Karpas-422 (cell line): ENCODE measurements at regions not wholly inside any gene's neighbourhood (a gene's known extent, or its start where the extent isn't known, plus 50 kb on each side); places are given as distances from the start of the nearest gene placed in this dataset.
A peak's percentile ranks its signal among the peaks of the same experiment; 100 is the strongest.

ENCODE experiments used
- DNase-seq: peaks from one replicate; pipeline ENCODE4 v3.0.0-alpha.2; 2015
- H2AFZ ChIP-seq: fragments of 200-600 bp; sonication (generic); 2 replicates; pipeline ENCODE4 v1.6.1; 2014; ENCODE audit warnings: antibody characterized with exemption, low read length, mixed read lengths
- H3K27ac ChIP-seq: fragments of 200-600 bp; sonication (generic); 2 replicates; pipeline ENCODE4 v1.5.1; 2014; ENCODE audit warnings: mild to moderate bottlenecking, low read length, moderate library complexity
- H3K27me3 ChIP-seq: fragments of 200-600 bp; sonication (generic); 2 replicates; pipeline ENCODE4 v1.6.1; 2014; ENCODE audit warnings: low read length, mixed read lengths
- H3K36me3 ChIP-seq: fragments of 200-600 bp; sonication (generic); 2 replicates; pipeline ENCODE4 v1.6.1; 2014; ENCODE audit warnings: low read length, mixed read lengths; ENCODE audit not compliant: insufficient read depth
- H3K4me1 ChIP-seq: fragments of 200-600 bp; sonication (generic); 2 replicates; pipeline ENCODE4 v1.6.1; 2014; ENCODE audit warnings: mild to moderate bottlenecking, low read length, mixed read lengths
- H3K4me2 ChIP-seq: fragments of 200-600 bp; sonication (generic); 2 replicates; pipeline ENCODE4 v1.6.1; 2014; ENCODE audit warnings: low read length, low read depth, mild to moderate bottlenecking; ENCODE audit not compliant: poor library complexity, severe bottlenecking
- H3K4me3 ChIP-seq: fragments of 200-600 bp; sonication (generic); 2 replicates; pipeline ENCODE4 v1.5.1; 2014; ENCODE audit warnings: mild to moderate bottlenecking, antibody characterized with exemption, low read length, mixed read lengths
- H3K79me2 ChIP-seq: fragments of 200-600 bp; sonication (generic); 2 replicates; pipeline ENCODE4 v1.6.1; 2014; ENCODE audit warnings: mild to moderate bottlenecking, low read length, mixed read lengths
- H3K9ac ChIP-seq: fragments of 200-600 bp; sonication (generic); 2 replicates; pipeline ENCODE4 v1.6.0; 2014; ENCODE audit warnings: low read length
- H3K9me2 ChIP-seq: fragments of 200-600 bp; sonication (generic), shearing (Covaris generic); replicated peaks from 2 replicates; pipeline ENCODE4 v1.6.0; 2014; ENCODE audit warnings: mild to moderate bottlenecking, low read length, moderate library complexity; ENCODE audit not compliant: insufficient read depth
- H3K9me3 ChIP-seq: fragments of 300-700, 200-600 bp; sonication (generic); 2 replicates; pipeline ENCODE4 v1.6.1; 2014; ENCODE audit warnings: low read length, mixed read lengths
- H4K20me1 ChIP-seq: fragments of 200-600 bp; sonication (generic); 2 replicates; pipeline ENCODE4 v1.6.1; 2014; ENCODE audit warnings: mild to moderate bottlenecking, antibody characterized with exemption, low read length, low read depth; ENCODE audit not compliant: insufficient read depth

- no peak overlapping the region for H2AFZ ChIP-seq
- H3K27me3 ChIP-seq, result no peaks in the 10 kb centered on the region
- H3K4me1 ChIP-seq, result no peaks in the 10 kb centered on the region
- DNase-seq, result peak; percentile 64
- H3K4me2 ChIP-seq, result no peak overlapping the region
- no peaks in the 10 kb centered on the region for H3K36me3 ChIP-seq
- H3K4me3 ChIP-seq, result no peak overlapping the region
- H3K9me2 ChIP-seq, result no peaks in the 10 kb centered on the region
- H4K20me1 ChIP-seq, result no peaks in the 10 kb centered on the region
- no peak overlapping the region for H3K9ac ChIP-seq
- H3K79me2 ChIP-seq, result no peaks in the 10 kb centered on the region
- H3K9me3 ChIP-seq, result no peaks in the 10 kb centered on the region
- H3K27ac ChIP-seq, result no peak overlapping the region
These were observed 389.0 kb upstream of the ZFP42 start for GRCh38 chr4:187606581-187606980.

DNA sequence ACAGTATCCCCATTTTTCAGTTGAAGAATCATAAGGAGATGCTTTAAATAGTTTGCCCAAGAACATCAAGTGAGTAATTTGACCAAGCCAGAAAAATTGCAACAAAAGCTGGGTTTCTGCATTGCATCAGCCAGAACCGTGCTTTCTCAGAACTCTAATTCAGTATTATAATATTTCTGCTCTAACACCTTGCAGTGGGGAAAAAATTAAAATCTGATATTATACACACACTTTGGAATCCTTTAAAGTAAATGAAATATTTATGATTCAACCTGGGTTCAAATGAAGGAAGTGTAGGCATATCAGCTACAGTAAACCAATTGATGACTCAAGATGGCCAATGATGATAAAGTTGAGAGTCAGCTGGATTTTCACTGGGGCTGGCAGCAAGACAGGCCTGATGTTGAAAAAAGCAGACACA is 387.6 kb upstream of the ZFP42 start:
- no peak for DNase-seq
- Histone ChIP-seq H3K9me2 (no peaks in the 10 kb centered on the region), H3K4me1 (no peaks in the 10 kb centered on the region), H3K27me3 (no peaks in the 10 kb centered on the region), H3K9ac (no peak overlapping the region), H4K20me1 (no peaks in the 10 kb centered on the region), H3K36me3 (no peaks in the 10 kb centered on the region), H3K4me2 (no peak overlapping the region), H3K4me3 (no peak overlapping the region), H2AFZ (no peak overlapping the region), H3K9me3 (no peaks in the 10 kb centered on the region), H3K79me2 (no peaks in the 10 kb centered on the region), H3K27ac (no peak overlapping the region)

DNA sequence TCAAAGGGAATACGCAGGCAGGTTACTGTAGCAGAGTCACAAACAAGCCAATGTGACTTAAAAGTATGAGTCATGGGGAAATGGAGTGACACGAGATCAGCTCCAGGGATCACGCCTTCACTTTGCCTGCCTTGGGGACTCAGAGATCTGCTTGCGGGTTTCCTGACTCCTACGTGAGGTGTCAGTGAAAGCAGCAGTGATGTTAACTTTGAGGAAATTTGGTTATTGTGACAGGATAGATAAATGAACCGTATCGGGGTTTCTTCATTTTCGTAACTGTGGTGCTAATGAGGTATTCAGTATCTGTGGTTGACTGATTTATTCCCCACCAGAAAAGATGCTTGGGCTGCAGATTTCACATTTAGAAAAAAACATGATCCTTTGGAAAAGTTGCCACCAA is 383.3 kb upstream of the ZFP42 start:
- no peak overlapping the region for H3K9ac ChIP-seq

DNA sequence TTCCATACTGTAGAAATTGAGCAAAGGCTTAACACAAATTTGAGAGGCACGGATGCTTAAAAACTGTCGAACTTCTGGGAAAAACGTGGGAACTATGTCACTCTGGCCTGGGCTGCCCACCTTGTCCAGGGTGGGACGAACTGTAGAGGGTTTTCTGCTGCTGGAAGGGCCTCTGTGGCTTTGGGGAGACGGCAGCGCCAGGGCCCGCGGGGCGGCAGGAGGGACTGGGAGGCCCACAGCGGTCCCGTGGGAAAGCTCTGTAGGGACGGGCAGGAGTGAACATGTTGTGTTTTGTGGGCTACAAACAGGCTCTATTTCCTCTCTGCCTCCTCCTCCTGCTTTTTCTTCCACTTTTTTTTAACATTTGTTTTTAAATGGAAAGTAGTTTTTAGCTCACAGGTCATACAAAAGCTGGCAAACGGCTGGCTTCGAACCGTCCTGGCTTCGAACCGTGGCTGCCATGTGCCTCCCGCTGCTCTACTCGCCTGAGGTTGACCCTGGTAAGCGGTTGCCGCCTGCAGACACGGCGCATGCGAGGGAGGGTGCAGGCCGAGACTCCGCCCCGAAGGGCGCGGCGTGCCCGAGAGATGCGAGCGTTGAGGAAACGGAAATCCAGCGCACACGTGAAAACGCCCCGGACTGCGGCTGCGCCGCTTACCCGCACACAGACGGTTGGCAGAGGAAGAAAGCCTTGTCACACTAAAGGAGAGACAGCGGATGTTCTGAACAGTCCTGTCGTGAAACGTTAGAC is 382.3 kb upstream of the ZFP42 start:
- no peak overlapping the region for H3K4me3 ChIP-seq
- no peaks in the 10 kb centered on the region for H3K36me3 ChIP-seq
- H3K9ac ChIP-seq, result no peak overlapping the region
- DNase-seq, result no peak
- H4K20me1 ChIP-seq, result no peaks in the 10 kb centered on the region
- no peaks in the 10 kb centered on the region for H3K79me2 ChIP-seq
- H3K9me2 ChIP-seq, result no peaks in the 10 kb centered on the region
- no peaks in the 10 kb centered on the region for H3K27me3 ChIP-seq
- H2AFZ ChIP-seq, result no peak overlapping the region
- no peak overlapping the region for H3K27ac ChIP-seq
- H3K4me1 ChIP-seq, result no peaks in the 10 kb centered on the region
- no peaks in the 10 kb centered on the region for H3K9me3 ChIP-seq
- H3K4me2 ChIP-seq, result no peak overlapping the region

More for the DNA sequence above, 383.3 kb upstream of the ZFP42 start:
- Histone ChIP-seq H2AFZ (no peak overlapping the region), H4K20me1 (no peaks in the 10 kb centered on the region), H3K79me2 (no peaks in the 10 kb centered on the region), H3K4me1 (no peaks in the 10 kb centered on the region), H3K4me3 (no peak overlapping the region), H3K4me2 (no peak overlapping the region), H3K9me2 (no peaks in the 10 kb centered on the region), H3K27me3 (no peaks in the 10 kb centered on the region), H3K9me3 (no peaks in the 10 kb centered on the region), H3K27ac (no peak overlapping the region), H3K36me3 (no peaks in the 10 kb centered on the region)
- DNase-seq, result no peak

DNA sequence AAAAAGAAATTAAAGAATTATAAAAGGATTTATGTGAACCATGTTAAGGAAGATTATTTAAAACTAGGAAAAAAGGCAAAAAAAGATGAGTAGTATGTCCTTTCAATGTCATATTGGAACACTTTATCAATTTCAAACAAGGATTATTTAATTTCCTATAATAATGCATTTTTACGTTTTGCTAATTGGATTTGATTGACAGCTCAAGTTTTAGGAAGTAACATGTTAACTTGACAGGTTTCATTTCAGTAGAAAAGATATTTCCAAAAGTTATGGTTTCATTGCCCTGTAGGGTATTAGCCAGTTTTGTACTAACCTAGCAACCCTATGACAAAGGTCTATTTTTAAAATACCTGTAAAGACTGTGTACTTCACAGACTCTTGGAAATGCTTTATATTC is 379.6 kb upstream of the ZFP42 start:
- Histone ChIP-seq H3K27me3 (no peaks in the 10 kb centered on the region), H3K4me2 (no peak overlapping the region), H3K4me3 (no peak overlapping the region), H2AFZ (no peak overlapping the region), H3K27ac (no peak overlapping the region), H3K9me2 (no peaks in the 10 kb centered on the region), H3K9ac (no peak overlapping the region), H3K9me3 (no peaks in the 10 kb centered on the region), H4K20me1 (no peaks in the 10 kb centered on the region), H3K36me3 (no peaks in the 10 kb centered on the region), H3K79me2 (no peaks in the 10 kb centered on the region), H3K4me1 (no peaks in the 10 kb centered on the region)
- DNase-seq, result no peak

DNA sequence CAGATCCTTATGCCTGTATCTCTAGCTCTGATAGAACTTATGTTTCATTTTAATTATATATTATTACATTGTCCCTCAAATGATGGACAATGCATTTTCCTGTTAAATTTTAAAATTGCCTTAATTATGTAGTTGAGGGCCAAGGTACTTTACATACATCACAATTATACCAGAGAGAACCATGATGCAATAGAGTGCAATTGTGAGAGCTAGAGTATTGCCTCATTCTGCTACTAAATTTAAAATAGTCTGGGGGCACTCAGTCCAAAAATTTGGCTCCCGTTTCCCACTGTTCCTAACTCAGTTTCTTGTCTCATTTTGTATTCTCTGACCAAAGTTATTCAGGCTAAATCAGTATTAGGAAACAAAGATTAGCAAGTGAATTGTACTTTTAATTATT is 378.5 kb upstream of the ZFP42 start:
- Histone ChIP-seq H3K4me2 (no peak overlapping the region), H3K27ac (no peak overlapping the region), H4K20me1 (no peaks in the 10 kb centered on the region), H3K27me3 (no peaks in the 10 kb centered on the region), H3K36me3 (no peaks in the 10 kb centered on the region), H3K9ac (no peak overlapping the region), H3K9me3 (no peaks in the 10 kb centered on the region), H3K4me1 (no peaks in the 10 kb centered on the region), H2AFZ (no peak overlapping the region), H3K79me2 (no peaks in the 10 kb centered on the region), H3K9me2 (no peaks in the 10 kb centered on the region), H3K4me3 (no peak overlapping the region)
- no peak for DNase-seq

- no peaks in the 10 kb centered on the region for H3K9me2 ChIP-seq
- H3K9ac ChIP-seq, result no peak overlapping the region
- H4K20me1 ChIP-seq, result no peaks in the 10 kb centered on the region
- H3K4me3 ChIP-seq, result no peak overlapping the region
- H3K36me3 ChIP-seq, result no peaks in the 10 kb centered on the region
- no peak overlapping the region for H3K4me2 ChIP-seq
- H3K27me3 ChIP-seq, result no peaks in the 10 kb centered on the region
- H2AFZ ChIP-seq, result no peak overlapping the region
- H3K4me1 ChIP-seq, result no peaks in the 10 kb centered on the region
- no peaks in the 10 kb centered on the region for H3K79me2 ChIP-seq
- DNase-seq, result no peak
- no peak overlapping the region for H3K27ac ChIP-seq
- no peaks in the 10 kb centered on the region for H3K9me3 ChIP-seq
These were observed 376.8 kb upstream of the ZFP42 start for GRCh38 chr4:187618701-187619281.

GRCh38 chr4:187619319-187619718 is 376.3 kb upstream of the ZFP42 start:
- Histone ChIP-seq H3K9me3 (no peaks in the 10 kb centered on the region), H4K20me1 (no peaks in the 10 kb centered on the region), H3K79me2 (no peaks in the 10 kb centered on the region), H2AFZ (no peak overlapping the region), H3K27me3 (no peaks in the 10 kb centered on the region), H3K4me3 (no peak overlapping the region), H3K9ac (no peak overlapping the region), H3K4me1 (no peaks in the 10 kb centered on the region), H3K9me2 (no peaks in the 10 kb centered on the region), H3K4me2 (no peak overlapping the region), H3K27ac (no peak overlapping the region), H3K36me3 (no peaks in the 10 kb centered on the region)
- no peak for DNase-seq
